IMR-90 (cell line): ENCODE measurements at regions not wholly inside any gene's neighbourhood (a gene's known extent, or its start where the extent isn't known, plus 50 kb on each side); places are given as distances from the start of the nearest gene placed in this dataset.
"Not testable (repeated sequence)": the region's sequence is repeated elsewhere in the genome, so short reads cannot be mapped to it uniquely, and the experiment has no call there.

Experiments
- ATAC-seq: fragments of 200-7000 bp; cut with Tn5 transposase; 2 replicates; pipeline ENCODE4 v1.9.1; 2020; ENCODE audit warnings: low read depth, mild to moderate bottlenecking, moderate library complexity
- BruUV-seq: library from RNA; stranded (reverse); fragments of 400-500 nt; replicated peaks from 2 replicates; lab custom pipeline; 2021; lab: Mats Ljungman, UMichigan
- CTCF ChIA-PET: fragments of 300-600 bp; formaldehyde crosslinking; extraction: SDS; loops from one replicate; lab custom pipeline; 2021; ENCODE audit warnings: antibody characterized with exemption; lab: Yijun Ruan, JAX
- POLR2A ChIA-PET: fragments of 300-600 bp; sonication (Branson Sonifier 250); formaldehyde crosslinking; loops from one replicate; lab custom pipeline; 2022; ENCODE audit warnings: antibody characterized with exemption; ENCODE audit not compliant: unreplicated experiment; lab: Charles Lee
- DNase-seq: peaks from one replicate; pipeline ENCODE4 v3.0.0; 2013
- H2AFZ ChIP-seq: replicated peaks from 2 replicates; pipeline ENCODE3; 2013; ENCODE audit warnings: low read length, mild to moderate bottlenecking; ENCODE audit not compliant: poor library complexity
- H2AK5ac ChIP-seq: 2 replicates; pipeline ENCODE4 v1.6.1; 2013; ENCODE audit warnings: low read depth, low read length, inconsistent platforms
- H2AK9ac ChIP-seq: replicated peaks from 2 replicates; pipeline ENCODE3; 2013; ENCODE audit warnings: mild to moderate bottlenecking, low read depth, low read length, moderate library complexity; ENCODE audit not compliant: poor library complexity
- H2BK120ac ChIP-seq: 2 replicates; pipeline ENCODE4 v1.6.1; 2013; ENCODE audit warnings: low read depth, low read length, inconsistent platforms
- H2BK15ac ChIP-seq: 3 replicates; pipeline ENCODE4 v1.6.1; 2013; ENCODE audit warnings: low read depth, low read length, inconsistent platforms
- H2BK20ac ChIP-seq: 2 replicates; pipeline ENCODE4 v1.6.1; 2013; ENCODE audit warnings: low read depth, mild to moderate bottlenecking, inconsistent platforms, low read length, moderate library complexity
- H2BK5ac ChIP-seq: 2 replicates; pipeline ENCODE4 v1.6.1; 2013; ENCODE audit warnings: mild to moderate bottlenecking, low read depth, low read length, inconsistent platforms; ENCODE audit not compliant: poor library complexity, severe bottlenecking
- H3K14ac ChIP-seq: replicated peaks from 2 replicates; pipeline ENCODE4 v1.6.1; 2013; ENCODE audit warnings: low read depth, low read length, inconsistent platforms
- H3K18ac ChIP-seq: 2 replicates; pipeline ENCODE4 v1.6.1; 2013; ENCODE audit warnings: low read depth, low read length, control low read depth
- H3K23ac ChIP-seq: 2 replicates; pipeline ENCODE4 v1.6.1; 2013; ENCODE audit warnings: low read depth, low read length, inconsistent platforms
- H3K27ac ChIP-seq: 2 replicates; pipeline ENCODE4 v1.5.1; 2013; ENCODE audit warnings: mild to moderate bottlenecking, control low read depth, low read length; ENCODE audit not compliant: insufficient read depth
- H3K27me3 ChIP-seq: 2 replicates; pipeline ENCODE4 v1.6.1; 2013; ENCODE audit warnings: low read length; ENCODE audit not compliant: control insufficient read depth, insufficient read depth
- H3K36me3 ChIP-seq: 2 replicates; pipeline ENCODE4 v1.6.1; 2013; ENCODE audit warnings: low read length, mixed read lengths; ENCODE audit not compliant: control insufficient read depth, insufficient read depth
- H3K4ac ChIP-seq: 2 replicates; pipeline ENCODE4 v1.6.1; 2013; ENCODE audit warnings: low read depth, low read length, inconsistent platforms
- H3K4me1 ChIP-seq: 2 replicates; pipeline ENCODE4 v1.6.1; 2013; ENCODE audit warnings: low read length, mixed read lengths; ENCODE audit not compliant: control insufficient read depth, insufficient read depth
- H3K4me2 ChIP-seq: 2 replicates; pipeline ENCODE4 v1.6.1; 2013; ENCODE audit warnings: low read depth, mild to moderate bottlenecking, control low read depth, low read length, moderate library complexity
- H3K4me3 ChIP-seq: 2 replicates; pipeline ENCODE4 v1.5.1; 2013; ENCODE audit warnings: low read depth, mild to moderate bottlenecking, control low read depth, low read length, moderate library complexity; ENCODE audit not compliant: insufficient read depth
- H3K56ac ChIP-seq: 2 replicates; pipeline ENCODE4 v1.6.1; 2013; ENCODE audit warnings: low read length, inconsistent platforms; ENCODE audit not compliant: insufficient read depth; ENCODE audit errors: extremely low read depth
- H3K79me1 ChIP-seq, 2 experiments: 2 replicates each; pipeline ENCODE4 v1.6.1; 2013; ENCODE audit warnings: low read length in 2 of 2, inconsistent platforms in 1 of 2, low read depth in 1 of 2
- H3K9ac ChIP-seq: 2 replicates; pipeline ENCODE4 v1.6.1; 2013; ENCODE audit warnings: low read depth, low read length, control low read depth
- H3K9me1 ChIP-seq: 2 replicates; pipeline ENCODE4 v1.6.1; 2013; ENCODE audit warnings: low read length, inconsistent platforms; ENCODE audit not compliant: insufficient read depth
- H3K9me3 ChIP-seq: 2 replicates; pipeline ENCODE4 v1.6.1; 2013; ENCODE audit warnings: low read length; ENCODE audit not compliant: control insufficient read depth, insufficient read depth
- H4K20me1 ChIP-seq: 2 replicates; pipeline ENCODE4 v1.6.1; 2013; ENCODE audit warnings: low read length, inconsistent platforms; ENCODE audit not compliant: insufficient read depth
- H4K5ac ChIP-seq: 2 replicates; pipeline ENCODE4 v1.6.1; 2013; ENCODE audit warnings: mild to moderate bottlenecking, low read depth, low read length, control low read depth
- H4K8ac ChIP-seq, 2 experiments: 2 replicates each; pipeline ENCODE4 v1.6.1; 2013; ENCODE audit warnings: low read depth in 2 of 2, low read length in 2 of 2, control low read depth in 1 of 2, inconsistent platforms in 1 of 2
- H4K91ac ChIP-seq: 2 replicates; pipeline ENCODE4 v1.6.1; 2013; ENCODE audit warnings: low read depth, low read length, inconsistent platforms; ENCODE audit not compliant: insufficient read depth
- FOS ChIP-seq: fragments of 150-350 bp; IDR thresholded peaks from 2 replicates; pipeline ENCODE4 v1.6.1; 2016; ENCODE audit warnings: low read depth, low read length
- MAFK ChIP-seq: IDR thresholded peaks from 2 replicates; pipeline ENCODE4 v1.6.1; 2012; ENCODE audit warnings: low read depth, low read length, improper control_type of control experiment
- MXI1 ChIP-seq: IDR thresholded peaks from 2 replicates; pipeline ENCODE4 v1.6.1; 2012; ENCODE audit warnings: low read depth, mild to moderate bottlenecking, low read length, moderate library complexity, borderline replicate concordance
- POLR2A ChIP-seq: IDR thresholded peaks from 2 replicates; pipeline ENCODE4 v1.6.1; 2012; ENCODE audit warnings: mild to moderate bottlenecking, low read depth, low read length
- RAD21 ChIP-seq: IDR thresholded peaks from 2 replicates; pipeline ENCODE4 v1.6.1; 2012; ENCODE audit warnings: low read length, improper control_type of control experiment
- RFX5 ChIP-seq: IDR thresholded peaks from 2 replicates; pipeline ENCODE4 v1.8.0; 2012; ENCODE audit warnings: low read depth, mild to moderate bottlenecking, low read length, moderate library complexity
- SMC3 ChIP-seq: fragments of 150-350 bp; IDR thresholded peaks from 2 replicates; pipeline ENCODE4 v1.6.1; 2016; ENCODE audit warnings: low read depth, mild to moderate bottlenecking, antibody characterized with exemption, low read length, moderate library complexity
- WGBS, 2 experiments: methylation state at CpG; one replicate each; pipeline versions ENCODE4 v1.1.5 to v1.1.7; 2013; ENCODE audit warnings: missing lambda C conversion rate in 2 of 2; ENCODE audit not compliant: insufficient read length in 1 of 2; ENCODE audit errors: extremely low coverage in 2 of 2; 5-methylcytosine and 5-hydroxymethylcytosine counted together
- dilution Hi-C: fragments of 300-500 bp; cut with HindIII; formaldehyde crosslinking; loops from one replicate; pipeline ENCODE4 v1.14.3; 2018; ENCODE audit warnings: low sequenced_read_pairs; ENCODE audit not compliant: unreplicated experiment
- in situ Hi-C: fragments of 300-500 bp; cut with MboI; formaldehyde crosslinking; loops from 3 replicates; pipeline ENCODE4 v1.14.3; 2019; ENCODE audit warnings: low sequenced_read_pairs, inconsistent platforms, mixed read lengths
- intact Hi-C: fragments of 100-400 bp; cut with micrococcal nuclease; formaldehyde crosslinking; loops from 2 replicates; pipeline ENCODE4 v1.10.0; 2022
- TF ChIP-seq, protein P1 (sequence below): conservative IDR thresholded peaks from 2 replicates; pipeline ENCODE4 v1.5.1; 2012; ENCODE audit warnings: mild to moderate bottlenecking, low read depth, low read length, improper control_type of control experiment

DNA sequence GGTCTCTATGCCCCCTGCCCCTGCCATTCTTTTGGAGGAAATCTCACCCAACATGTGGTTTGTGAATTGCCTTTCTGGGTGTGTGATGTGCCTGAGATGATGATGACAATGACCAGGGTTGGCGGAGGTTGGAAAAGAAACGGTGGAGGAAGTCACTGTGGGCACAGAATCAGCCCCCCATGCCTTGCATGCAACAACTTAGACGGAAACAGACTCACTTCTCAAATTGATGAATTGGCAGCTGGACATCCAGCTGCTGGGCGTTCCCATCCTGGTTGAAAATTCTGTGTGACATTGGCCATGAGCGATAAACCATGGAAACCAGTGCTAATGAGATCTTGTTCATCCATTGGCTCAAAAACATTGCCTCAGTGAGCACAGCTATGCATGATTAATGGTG is 95.8 kb upstream of the LY86 start:
- H4K5ac ChIP-seq, result no peak overlapping the region
- H2BK120ac ChIP-seq, result no peak overlapping the region
- no peak overlapping the region for H3K27ac ChIP-seq
- no peak overlapping the region for H3K4ac ChIP-seq
- H3K4me1 ChIP-seq, result no peaks in the 10 kb centered on the region
- H3K36me3 ChIP-seq, result no peaks in the 10 kb centered on the region
- peaks cover 23% of the 10 kb centered on the region for H3K9me3 ChIP-seq
- POLR2A ChIA-PET, result no interaction called here
- H2AK5ac ChIP-seq, result no peak overlapping the region
- CTCF ChIA-PET, result no interaction called here
- H3K14ac ChIP-seq, result no peak overlapping the region
- no peak overlapping the region for H2AFZ ChIP-seq
- H2AK9ac ChIP-seq, result no peak overlapping the region
- H4K20me1 ChIP-seq, result no peaks in the 10 kb centered on the region
- H3K4me3 ChIP-seq, result no peak overlapping the region
- H3K4me2 ChIP-seq, result no peak overlapping the region
- intact Hi-C loops, result no loop called here
- dilution Hi-C loops, result no loop called here
- H3K56ac ChIP-seq, result no peak overlapping the region
- H3K79me1 ChIP-seq, result no peaks in the 10 kb centered on the region
- no CpG with 5 or more reads among the region's 5 CpGs for WGBS, 2 experiments
- TF ChIP-seq RAD21 (no peak), SMC3 (no peak), MXI1 (no peak), POLR2A (no peak), RFX5 (no peak), FOS (no peak), MAFK (no peak)
- TF ChIP-seq, protein P1, sequence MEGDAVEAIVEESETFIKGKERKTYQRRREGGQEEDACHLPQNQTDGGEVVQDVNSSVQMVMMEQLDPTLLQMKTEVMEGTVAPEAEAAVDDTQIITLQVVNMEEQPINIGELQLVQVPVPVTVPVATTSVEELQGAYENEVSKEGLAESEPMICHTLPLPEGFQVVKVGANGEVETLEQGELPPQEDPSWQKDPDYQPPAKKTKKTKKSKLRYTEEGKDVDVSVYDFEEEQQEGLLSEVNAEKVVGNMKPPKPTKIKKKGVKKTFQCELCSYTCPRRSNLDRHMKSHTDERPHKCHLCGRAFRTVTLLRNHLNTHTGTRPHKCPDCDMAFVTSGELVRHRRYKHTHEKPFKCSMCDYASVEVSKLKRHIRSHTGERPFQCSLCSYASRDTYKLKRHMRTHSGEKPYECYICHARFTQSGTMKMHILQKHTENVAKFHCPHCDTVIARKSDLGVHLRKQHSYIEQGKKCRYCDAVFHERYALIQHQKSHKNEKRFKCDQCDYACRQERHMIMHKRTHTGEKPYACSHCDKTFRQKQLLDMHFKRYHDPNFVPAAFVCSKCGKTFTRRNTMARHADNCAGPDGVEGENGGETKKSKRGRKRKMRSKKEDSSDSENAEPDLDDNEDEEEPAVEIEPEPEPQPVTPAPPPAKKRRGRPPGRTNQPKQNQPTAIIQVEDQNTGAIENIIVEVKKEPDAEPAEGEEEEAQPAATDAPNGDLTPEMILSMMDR, result no peak
- H2BK20ac ChIP-seq, result no peak overlapping the region
- no peak for DNase-seq
- no peak overlapping the region for H2BK5ac ChIP-seq
- H3K18ac ChIP-seq, result no peak overlapping the region
- no peak overlapping the region for H3K23ac ChIP-seq
- H3K9ac ChIP-seq, result no peak overlapping the region
- H4K91ac ChIP-seq, result no peak overlapping the region
- no peak overlapping the region for H4K8ac ChIP-seq
- no peaks in the 10 kb centered on the region for H3K27me3 ChIP-seq
- no TSS peak for BruUV-seq
- no peak overlapping the region for H2BK15ac ChIP-seq
- H3K9me1 ChIP-seq, result no peaks in the 10 kb centered on the region
- ATAC-seq, result no peak
- in situ Hi-C loops, result no loop called here

DNA sequence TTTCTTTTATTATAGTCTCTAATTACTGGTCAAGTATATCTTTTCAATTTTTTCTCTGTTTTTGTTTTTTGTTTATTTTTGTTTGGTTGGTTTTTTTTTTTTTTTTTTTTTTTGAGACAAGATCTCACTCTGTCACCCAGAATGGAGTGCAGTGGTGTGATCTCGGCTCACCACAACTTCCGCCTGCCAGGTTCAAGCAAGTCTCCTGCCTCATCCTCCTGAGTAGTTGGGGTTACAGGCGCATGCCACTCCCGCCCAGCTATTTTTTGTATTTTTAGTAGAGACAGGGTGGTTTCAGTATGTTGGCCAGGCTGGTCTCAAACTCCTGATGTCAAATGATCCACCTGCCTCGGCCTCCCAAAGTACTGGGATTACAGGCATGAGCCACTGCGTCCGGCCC is 94.4 kb upstream of the LY86 start:
- H2AFZ ChIP-seq, H2BK15ac ChIP-seq, H4K91ac ChIP-seq, POLR2A ChIA-PET, H2AK5ac ChIP-seq, H2BK120ac ChIP-seq, dilution Hi-C loops, CTCF ChIA-PET, ATAC-seq, H3K4ac ChIP-seq, H4K8ac ChIP-seq, H2AK9ac ChIP-seq, DNase-seq, H3K36me3 ChIP-seq, H3K18ac ChIP-seq, in situ Hi-C loops, H2BK20ac ChIP-seq, H4K20me1 ChIP-seq, H3K79me1 ChIP-seq, H3K14ac ChIP-seq, H3K9me1 ChIP-seq, H4K5ac ChIP-seq, BruUV-seq, H3K23ac ChIP-seq, H3K4me2 ChIP-seq, H3K27me3 ChIP-seq, H3K9ac ChIP-seq, H3K4me3 ChIP-seq, H3K27ac ChIP-seq, H3K4me1 ChIP-seq, H3K56ac ChIP-seq, intact Hi-C loops, H2BK5ac ChIP-seq: not testable (repeated sequence)
- WGBS, 2 experiments, result no CpG with 5 or more reads among the region's 7 CpGs
- peaks cover 27% of the 10 kb centered on the region for H3K9me3 ChIP-seq
